GM21447 (cell line): ENCODE measurements at regions not wholly inside any gene's neighbourhood (a gene's known extent, or its start where the extent isn't known, plus 50 kb on each side); places are given as distances from the start of the nearest gene placed in this dataset.
"Not testable (repeated sequence)": the region's sequence is repeated elsewhere in the genome, so short reads cannot be mapped to it uniquely, and the experiment has no call there.

ENCODE experiments used
- ATAC-seq: cut with Tn5 transposase; IDR thresholded peaks from one replicate; pipeline ENCODE4 v1.9.1; 2021; ENCODE audit not compliant: unreplicated experiment

DNA sequence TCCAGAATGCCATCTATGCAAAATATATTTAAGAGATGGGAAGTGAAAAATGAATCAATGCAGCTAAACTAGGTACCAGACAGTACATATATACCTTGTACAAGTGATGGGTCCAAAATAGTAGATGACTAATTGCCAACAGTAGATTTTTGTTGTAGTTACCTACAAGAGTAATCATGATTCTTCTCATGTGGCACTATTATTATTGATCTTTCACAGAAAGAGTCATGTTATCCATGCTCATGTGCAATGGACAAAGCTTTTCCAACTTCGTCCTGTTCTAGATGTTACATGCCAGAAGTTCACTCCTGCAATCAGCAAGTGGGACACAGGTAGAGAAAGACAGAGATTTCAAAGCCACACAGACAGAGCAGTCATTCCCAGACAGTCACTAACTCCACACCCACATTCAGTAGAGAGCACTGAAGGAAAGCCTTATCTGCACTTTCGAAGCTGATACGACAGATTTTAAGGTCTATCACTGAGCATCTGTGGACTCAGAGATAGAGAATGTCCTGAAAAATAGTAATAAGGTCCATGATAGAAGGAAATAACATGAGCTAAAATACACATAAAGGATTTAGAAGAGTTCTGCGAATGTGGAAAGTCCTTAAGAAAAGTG lies 101.6 kb upstream of the ITPRID2 start:
- no peak for ATAC-seq

DNA sequence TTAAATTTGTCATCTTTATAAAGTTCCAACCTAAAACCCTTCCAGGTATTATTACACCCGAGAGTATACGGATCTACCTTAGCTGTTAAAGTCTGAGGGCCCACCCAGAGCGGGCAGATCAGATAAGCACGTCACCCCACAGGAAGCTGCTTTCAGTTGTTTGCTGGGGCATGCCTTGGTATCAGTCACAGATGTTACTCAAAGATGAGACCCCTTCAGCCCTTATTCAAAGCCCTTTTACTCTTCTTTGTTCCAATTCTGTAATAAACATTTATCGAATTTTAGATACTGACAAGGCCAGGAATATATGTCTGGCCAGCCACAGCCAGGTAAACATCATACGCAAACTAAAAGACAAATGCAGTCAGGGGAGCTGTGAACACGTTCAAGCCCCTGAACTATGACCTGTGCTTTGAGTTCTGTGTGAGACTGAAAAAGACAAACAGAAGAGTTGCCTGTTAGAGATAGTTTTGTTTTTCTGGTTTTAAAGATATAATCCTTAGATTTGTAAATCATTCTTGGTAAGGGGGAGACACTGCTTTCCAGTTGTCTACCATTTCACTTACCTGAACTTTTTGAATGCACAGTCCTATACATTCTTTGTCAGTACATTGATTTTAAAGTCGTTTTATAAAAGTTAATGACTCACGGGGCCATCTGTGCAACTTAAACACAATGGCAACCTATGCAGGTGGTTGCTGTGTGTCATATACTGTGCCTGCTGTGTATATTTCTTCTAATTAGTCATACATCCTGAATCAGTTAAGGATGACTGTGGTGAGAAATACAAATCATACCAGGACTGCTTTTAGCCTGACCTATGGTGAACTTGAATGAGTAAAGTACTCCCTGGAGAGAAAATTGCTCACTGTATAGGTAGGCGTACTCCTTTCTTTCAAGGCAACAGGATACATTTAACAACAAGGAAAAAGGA lies 100.5 kb upstream of the ITPRID2 start:
- peak; percentile 98 for ATAC-seq

DNA sequence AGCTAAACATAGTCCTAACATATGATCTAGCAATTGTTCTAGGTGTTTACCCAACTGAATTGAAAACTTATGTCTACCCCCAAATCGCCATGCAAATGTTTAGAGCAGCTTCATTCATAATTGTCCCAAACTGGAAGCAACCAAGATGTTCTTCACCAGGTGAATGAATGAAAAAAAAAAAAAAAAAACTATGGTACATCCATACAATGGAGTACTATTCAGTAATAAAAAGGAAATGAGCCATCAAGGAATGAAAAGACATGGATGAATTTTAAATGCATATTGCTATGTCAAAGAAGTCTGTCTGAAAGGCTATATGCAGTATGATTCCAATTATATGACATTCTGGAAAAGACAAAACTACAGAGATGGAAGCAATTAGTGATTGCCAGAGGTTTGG lies 98.6 kb upstream of the ITPRID2 start:
- no peak for ATAC-seq

DNA sequence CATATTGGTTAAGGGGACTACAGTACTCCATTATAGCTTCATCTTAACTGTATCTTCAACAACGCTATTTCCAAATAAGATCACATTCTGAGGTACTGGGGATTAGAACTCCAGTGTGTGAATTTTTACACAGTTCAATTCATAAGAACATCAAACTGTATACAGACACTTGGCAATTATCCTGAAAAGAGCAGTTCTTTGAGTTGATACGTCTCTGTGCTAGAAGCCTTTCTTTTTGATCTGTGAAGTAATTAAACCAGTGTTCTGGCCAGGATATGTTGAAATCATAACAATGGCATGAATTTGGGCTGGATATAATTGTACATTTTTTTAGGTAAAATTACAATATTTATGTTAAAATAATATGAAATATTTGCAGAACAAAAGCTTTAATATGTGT lies 93.5 kb upstream of the ITPRID2 start:
- ATAC-seq = no peak

DNA sequence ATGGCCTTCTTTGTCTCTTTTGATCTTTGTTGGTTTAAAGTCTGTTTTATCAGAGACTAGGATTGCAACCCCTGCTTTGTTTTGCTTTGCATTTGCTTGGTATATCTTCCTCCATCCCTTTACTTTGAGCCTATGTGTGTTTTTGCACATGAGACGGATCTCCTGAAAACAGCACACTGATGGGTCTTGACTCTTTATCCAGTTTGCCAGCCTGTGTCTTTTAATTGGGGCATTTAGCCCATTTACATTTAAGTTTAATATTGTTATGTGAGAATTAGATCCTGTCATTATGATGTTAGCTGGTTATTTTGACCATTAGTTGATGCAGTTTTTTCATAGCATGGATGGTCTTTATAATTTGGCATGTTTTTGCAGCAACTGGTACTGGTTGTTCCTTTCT lies 89.2 kb upstream of the ITPRID2 start:
- not testable (repeated sequence) for ATAC-seq

DNA sequence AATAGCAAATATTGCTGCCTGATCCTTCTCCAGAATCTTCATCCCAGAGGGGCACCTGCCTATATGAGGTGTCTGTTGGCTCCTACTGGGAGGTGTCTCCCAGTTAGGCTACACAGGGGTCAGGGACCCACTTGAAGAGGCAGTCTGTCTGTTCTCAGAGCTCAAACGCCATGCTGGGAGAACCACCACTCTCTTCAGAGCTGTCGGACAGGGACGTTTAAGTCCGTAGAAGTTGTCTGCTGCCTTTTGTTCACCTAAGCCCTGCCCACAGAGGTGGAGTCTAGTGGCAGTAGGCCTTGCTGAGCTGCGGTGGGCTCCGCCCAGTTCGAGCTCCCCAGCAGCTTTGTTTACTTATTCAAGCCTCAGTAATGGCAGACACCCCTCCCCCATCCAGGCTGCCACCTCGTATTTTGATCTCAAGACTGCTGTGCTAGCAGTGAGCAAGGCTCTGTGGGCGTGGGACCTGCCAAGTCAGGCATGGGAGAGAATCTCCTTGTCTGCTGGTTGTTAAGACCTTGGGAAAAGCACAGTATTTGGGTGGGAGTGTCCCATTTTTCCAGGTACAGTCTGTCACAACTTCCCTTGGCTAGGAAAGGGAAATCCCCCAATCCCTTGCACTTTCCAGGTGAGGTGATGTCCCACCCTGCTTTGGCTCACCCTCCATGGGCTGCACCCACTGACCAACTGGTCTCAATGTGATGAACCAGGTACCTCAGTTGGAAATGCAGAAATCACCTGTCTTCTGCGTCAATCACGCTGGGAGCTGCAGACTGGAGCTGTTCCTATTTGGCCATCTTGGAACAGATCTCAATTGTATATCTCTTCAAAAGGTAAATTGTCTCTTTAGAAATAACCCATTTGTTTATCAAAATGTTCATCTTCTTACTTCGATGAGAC lies 87.4 kb upstream of the ITPRID2 start:
- ATAC-seq = not testable (repeated sequence)

DNA sequence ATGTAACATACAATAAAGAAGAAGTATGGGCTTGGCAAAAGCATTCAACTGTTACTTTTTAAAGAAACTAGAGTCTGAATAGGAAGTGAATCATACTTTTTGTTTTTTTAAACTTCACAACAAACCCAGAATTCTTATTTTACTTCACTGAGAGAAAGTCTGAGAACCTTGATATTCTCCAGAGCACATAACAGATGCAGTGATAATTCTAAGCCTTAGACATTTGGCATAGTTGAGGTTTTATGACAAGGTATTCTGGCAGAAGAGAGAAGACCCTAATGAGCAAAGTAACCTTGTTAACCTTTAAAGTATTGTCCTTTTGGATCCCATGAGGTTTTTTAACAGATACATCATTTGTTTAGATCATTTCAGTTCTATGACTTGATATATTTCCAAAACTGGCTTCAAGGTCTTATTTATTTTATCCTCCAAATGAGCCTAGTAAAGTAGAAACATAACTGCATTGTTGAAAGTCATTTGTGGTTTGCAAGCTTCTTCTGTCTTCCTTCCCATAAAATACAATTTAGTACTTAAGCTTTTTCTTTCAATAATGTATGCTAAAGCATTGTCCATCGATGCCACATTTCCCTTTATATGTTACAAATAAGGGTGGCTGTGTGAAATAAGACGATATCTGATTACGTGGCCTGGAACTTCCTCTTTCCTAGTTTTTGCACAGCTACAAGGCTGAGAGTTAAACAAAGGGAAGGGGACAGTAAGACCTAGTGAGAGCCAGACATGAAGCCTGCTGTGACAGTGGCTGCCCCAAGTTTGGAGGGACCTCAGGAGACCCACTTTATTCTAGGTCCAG lies 86.1 kb upstream of the ITPRID2 start:
- no peak for ATAC-seq

DNA sequence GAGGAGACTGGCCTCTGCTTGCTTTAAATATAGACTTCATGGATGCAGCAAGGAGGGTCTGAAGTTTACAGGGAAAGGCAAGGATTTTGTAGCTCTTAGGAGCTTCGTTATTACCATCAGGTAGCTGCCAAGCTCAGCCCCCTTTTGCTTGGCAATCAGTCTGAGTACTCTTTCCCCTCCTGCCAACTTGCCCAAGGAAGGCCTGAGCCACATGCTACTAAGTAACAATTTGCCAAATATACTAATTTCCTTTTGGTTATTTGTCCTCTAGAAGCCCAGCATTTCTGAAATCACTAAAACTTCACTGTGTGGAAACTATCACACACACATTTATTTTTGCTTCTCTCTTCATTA lies 85.5 kb upstream of the ITPRID2 start:
- ATAC-seq = no peak

DNA sequence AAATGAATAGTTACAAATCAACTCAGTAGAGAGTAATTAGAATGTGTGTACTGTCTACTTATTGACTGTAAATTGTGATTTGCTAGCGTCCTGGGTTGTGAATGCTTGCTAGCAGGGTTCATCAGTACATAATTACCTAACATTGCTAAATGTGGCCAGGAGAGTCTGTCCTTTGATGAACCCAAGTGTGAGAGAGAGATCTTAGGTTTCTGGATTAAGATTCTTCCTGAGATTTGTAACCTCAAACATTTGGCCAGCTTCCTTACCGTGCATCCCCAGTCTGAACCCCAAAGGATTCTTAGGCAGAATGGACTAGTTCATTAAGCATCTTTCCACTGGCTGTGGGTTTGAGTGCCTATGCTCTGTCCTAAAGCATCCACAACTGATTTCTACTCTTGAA lies 84.0 kb upstream of the ITPRID2 start:
- ATAC-seq = no peak

DNA sequence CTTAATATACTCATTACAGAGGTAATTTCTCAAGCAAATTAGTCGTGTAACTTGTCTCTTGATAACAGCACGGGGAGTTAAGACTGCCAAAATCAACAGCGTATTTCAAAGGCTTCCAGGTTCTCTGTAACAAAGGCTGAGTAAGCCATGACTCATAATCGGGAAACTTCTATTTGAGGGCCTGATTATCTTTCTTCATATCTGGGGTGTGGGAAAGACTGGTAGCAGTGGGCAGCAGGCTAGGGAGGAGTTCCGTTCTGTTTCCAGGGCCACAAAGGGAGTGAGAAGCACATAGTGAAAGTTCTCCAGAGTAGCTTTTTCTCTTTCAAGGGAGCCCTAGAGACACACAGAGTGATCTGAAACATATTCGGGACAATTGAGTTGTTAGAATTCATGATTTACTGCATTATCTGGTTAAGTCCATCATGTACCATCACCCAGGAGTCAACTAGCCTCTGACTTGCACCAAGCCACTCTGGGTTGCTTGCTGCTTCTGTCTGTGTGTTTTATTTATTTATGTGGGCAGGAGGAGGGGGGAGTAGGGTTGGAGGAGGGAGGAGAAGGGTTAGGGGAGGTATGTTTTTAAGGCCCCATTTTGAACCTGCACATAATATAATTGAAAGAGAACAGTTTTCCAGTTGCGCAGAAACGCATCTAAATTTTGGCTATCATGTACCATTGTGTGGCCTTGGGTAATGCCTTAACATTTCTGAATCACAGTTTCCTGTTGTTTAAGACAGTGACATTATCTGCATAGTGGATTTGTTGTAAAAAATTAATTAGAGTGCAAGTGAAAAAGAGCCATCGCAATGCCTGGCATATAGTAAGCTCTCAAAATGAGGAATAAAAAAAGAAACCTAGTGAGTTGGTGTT lies 80.5 kb upstream of the ITPRID2 start:
- no peak for ATAC-seq

DNA sequence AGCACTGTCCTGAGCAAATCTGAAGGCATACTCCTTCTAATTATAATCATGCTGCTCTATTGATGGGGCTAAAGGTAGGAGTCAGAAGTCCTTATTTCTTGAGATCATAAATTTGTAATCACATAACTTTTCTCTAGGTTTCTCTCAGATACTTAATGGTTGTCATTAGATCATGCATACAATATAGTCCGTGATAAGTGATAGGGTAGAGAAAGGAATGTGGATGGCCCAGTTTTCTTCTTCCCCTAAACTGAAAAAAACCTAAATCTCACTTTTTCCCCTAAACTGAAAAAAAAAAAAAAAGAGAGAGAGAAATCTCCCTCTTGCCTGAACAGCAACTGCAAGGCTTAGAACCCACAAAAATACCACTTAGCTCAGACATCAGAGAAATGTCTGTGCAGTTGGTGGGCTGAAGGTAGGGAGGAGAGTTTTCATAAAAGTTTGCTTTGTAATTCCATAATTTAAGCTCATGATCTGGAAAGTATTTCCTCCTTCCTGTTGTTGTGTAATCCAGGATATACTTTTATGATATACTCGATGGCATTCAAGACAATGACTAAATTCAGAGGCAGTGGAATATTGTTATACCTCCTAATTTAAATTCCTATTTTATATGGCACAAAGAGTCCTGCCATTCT lies 79.3 kb upstream of the ITPRID2 start:
- no peak for ATAC-seq

DNA sequence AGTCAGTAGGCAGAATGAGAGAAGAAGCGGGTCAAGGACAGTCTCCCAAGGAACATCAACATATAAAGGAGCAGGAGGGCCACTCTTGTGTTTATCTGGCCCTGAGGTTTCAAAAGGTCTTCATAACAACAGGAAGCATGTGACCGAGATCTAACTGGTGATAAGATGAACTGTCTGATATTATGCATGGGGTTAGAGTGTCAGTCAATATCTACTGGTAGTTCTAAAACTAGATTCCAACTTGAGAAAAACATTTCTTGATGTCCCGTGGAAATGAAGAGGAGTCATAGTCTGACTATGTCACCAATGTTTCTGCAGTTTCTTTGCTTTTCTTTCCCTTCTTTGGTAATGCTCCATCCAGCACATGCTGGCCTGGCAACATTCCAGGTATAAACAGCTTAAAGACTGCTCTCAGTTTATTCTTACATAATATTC lies 77.5 kb upstream of the ITPRID2 start:
- ATAC-seq = no peak

DNA sequence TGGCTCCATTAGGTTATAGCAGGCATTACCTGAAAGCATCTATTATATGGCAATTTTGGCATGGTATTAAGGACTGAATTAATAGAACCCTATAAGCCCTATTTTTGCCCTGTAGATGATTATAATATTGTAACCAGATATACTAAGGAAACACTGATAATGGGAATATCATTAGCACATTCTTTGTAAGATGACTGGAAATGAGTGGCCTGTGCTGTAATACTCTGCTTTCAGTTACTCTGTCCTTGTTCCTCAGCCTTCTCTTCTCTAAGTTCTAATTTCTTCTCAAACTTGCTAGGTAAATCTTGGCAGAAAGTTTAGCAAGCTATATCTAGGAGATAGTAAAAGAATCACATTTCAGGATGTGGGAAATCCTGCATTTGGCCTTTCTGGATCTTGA lies 74.0 kb upstream of the ITPRID2 start:
- no peak for ATAC-seq

DNA sequence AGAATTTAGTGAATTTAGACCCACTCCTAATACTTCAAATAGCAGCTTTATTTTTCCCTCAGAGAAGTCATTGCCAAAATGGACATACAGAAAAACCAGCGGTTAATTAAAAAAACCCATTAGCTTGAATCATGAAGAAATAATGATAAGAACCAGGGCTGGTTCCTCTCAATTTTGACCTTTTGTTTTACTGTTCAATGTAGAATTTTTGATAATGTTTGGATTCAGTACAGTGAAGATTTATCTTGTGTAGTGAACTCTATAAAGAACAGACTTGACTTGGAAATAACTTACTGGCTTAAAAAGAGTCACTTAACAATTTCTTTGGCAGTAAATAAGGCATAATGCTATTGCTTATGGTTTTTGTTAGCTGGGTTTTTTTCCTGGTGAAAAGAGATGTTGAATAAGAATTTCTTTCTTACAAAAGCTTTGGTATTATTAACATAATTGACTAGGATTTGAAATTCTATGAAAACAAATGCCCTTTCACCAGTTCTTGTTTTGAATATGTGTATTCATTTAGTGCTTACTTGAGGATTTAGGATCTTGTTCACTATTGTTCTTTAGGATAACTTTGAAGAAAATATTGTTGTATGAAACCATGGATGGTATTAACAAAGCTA lies 73.4 kb upstream of the ITPRID2 start:
- no peak for ATAC-seq

DNA sequence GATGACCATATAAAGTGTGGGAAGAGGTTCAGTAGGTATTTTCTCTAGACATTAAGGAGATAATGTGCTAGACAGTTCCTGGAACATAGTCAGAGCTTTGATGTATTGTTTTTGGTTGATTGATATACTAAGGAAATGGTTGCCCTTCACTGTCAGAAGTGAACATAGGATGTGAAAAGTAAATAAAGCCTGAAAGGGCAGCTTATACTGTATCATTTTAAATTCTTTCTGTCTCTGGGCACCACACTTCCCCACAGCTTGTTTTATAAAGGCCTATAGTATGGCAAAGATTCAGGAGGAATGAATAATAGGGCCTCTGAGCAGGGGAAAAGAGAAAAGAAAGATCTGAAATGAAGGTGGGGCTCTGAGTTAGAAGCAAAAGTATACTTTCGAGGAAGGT lies 72.7 kb upstream of the ITPRID2 start:
- ATAC-seq = no peak

DNA sequence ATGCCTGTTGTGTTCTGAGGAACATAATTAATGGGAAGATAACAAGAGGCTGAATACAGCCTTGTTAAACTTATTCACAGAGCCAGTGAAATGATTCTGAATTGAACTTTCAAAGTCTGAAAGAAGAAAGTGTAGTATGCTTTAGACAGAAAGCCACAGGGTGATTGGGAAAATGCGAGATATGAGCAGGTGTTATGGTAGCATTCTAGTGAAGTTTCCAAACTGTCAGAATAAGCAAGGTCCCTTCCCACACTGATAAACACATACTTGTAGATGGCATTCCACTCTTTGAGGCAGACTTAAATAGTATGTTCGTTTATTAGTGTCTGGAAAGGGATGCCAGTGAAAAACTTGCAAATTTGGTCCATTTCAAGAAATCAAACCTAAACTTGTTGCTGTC lies 70.5 kb upstream of the ITPRID2 start:
- no peak for ATAC-seq

DNA sequence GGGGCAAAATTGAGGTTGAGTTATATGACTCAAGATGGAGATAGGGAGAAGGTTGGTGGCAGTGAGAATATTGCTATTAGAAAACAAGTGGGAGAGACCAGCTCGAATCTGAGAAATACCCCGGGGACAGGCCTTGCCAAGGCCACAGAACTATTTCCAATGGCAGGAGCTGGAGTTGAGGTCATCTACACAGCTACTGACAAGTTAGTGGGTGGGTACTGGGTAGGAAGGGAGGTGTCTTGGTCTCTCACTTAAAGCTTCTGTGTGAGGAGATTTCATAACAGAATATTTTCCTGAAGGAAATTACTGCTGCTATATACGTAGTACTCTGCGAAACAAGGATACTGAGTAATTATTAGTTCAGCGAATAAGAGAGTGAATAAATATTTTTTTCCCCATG lies 69.4 kb upstream of the ITPRID2 start:
- no peak for ATAC-seq

DNA sequence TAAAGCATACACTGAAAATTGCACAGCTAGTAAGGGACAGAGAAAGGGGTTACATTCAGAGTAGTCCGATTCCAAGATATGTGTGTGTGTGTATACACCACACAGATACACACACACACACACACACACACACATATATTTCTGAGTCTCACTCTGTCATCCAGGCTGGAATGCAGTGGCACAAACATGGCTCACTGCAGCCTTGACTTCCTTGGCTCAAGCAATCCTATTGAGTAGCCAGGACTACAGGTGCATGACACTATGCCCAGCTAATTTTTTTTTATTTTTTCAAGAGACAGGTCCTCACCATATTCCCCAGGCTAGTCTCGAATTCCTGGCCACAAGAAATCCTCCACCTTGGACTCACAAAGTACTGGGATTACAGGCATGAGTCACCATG lies 68.1 kb upstream of the ITPRID2 start:
- no peak for ATAC-seq
